ENCODE measurements at regions not wholly inside any gene's neighbourhood (a gene's known extent, or its start where the extent isn't known, plus 50 kb on each side); places are given as distances from the start of the nearest gene placed in this dataset.

DNA sequence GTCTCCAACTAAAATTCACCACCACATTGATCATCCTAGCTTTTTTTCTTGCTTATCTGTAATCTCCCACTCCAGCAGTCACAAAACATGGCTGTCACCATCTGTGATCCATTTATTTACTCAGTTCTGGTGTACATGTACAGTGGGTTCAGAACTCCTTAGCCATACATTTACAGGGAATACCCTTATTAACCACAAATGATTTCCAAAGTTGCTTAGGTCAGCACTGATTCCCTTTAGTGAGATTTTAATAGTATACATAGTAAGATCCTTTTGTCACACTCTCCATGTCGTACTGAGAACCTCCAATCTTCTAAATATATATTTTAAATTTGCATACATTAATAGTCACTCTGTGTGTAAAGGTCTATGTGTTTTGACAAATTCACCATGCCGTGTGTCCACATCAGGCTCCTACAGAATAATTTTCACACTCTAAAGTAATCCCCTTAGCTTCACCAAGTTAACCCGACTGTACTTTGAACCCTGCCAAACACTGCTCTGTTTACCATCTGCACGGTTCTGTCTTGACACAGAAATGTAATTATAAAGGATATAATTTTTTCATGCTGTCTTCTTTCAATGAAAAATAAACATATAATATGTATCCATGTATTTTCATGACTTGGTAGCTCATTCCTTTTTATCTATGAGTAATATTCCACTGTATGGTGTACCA is 473.6 kb upstream of the ZP4 start:
- H3K4me1 ChIP-seq (ENCODE audit: control insufficient read depth, insufficient read depth, low read length), result no peaks in the 10 kb centered on the region
- H3K9me3 ChIP-seq (ENCODE audit: control insufficient read depth, insufficient read depth, low read depth, low read length), result no peaks in the 10 kb centered on the region
- H3K4me3 ChIP-seq (ENCODE audit: low read depth, low read length), result no peak overlapping the region
- no peak overlapping the region for H3K27ac ChIP-seq (ENCODE audit: extremely low read depth, low read depth, low read length)
- POLR2A ChIA-PET, result interaction anchor here (0.6 kb wide), 1 partner anchor 733 kb away, joined by 7 read pairs; no protein-coding TSS in a partner anchor
- TF ChIP-seq ZNF140 (tag by site-specific recombination; IDR thresholded peaks at IDR 0.05), result no peak
- no peak for TF ChIP-seq ZNF555 (tag by site-specific recombination; conservative IDR thresholded peaks at IDR 0.05)
- no peak for TF ChIP-seq ZNF707 (tag by site-specific recombination; IDR thresholded peaks at IDR 0.05)
- CTCF ChIA-PET, result no interaction called here
- H3K36me3 ChIP-seq (ENCODE audit: control insufficient read depth in 2 of 2, insufficient read depth in 1 of 2, low read length in 2 of 2), result no peaks in the 10 kb centered on the region

DNA sequence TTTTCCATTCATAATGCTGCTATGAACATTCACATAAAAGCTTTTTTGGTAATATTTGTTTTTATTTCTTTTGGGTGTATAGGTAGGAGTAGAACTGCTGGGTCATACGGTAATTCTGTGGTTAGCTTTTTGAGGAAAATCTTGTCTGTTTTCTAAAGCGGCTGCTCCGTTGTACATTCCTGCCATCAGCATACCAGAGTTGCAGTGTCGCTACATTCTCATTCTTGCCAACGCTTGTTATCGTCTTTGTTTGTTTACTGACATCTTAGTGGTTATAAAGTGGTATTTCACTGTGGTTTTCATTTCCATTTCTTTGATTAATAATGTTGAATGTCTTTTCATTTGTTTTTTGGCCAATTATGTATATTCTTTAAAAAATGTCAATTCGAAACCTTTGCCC is 469.8 kb upstream of the ZP4 start:
- Histone ChIP-seq H3K4me1 (ENCODE audit: control insufficient read depth, insufficient read depth, low read length) (no peaks in the 10 kb centered on the region), H3K4me3 (ENCODE audit: low read depth, low read length) (no peak overlapping the region), H3K27ac (ENCODE audit: extremely low read depth, low read depth, low read length) (no peak overlapping the region), H3K9me3 (ENCODE audit: control insufficient read depth, insufficient read depth, low read depth, low read length) (no peaks in the 10 kb centered on the region), H3K36me3 (ENCODE audit: control insufficient read depth in 2 of 2, insufficient read depth in 1 of 2, low read length in 2 of 2) (no peaks in the 10 kb centered on the region)
- ChIA-PET CTCF (no interaction called here), POLR2A (no interaction called here)
- TF ChIP-seq ZNF768 (tag by site-specific recombination; IDR thresholded peaks at IDR 0.05) (no peak), ZNF501 (tag by site-specific recombination; IDR thresholded peaks at IDR 0.05) (no peak), ZNF571 (tag by site-specific recombination; IDR thresholded peaks at IDR 0.05) (no peak), HOXC10 (CRISPR knock-in tag; IDR thresholded peaks at IDR 0.05) (no peak), TRIM28 (IDR thresholded peaks at IDR 0.05; ENCODE audit: borderline replicate concordance, low read length) (no peak), ZBTB8A (tag by site-specific recombination; IDR thresholded peaks at IDR 0.05) (no peak), ZNF2 (tag by site-specific recombination; IDR thresholded peaks at IDR 0.05) (no peak), ZNF121 (tag by site-specific recombination; IDR thresholded peaks at IDR 0.05) (no peak), KLF1 (tag by site-specific recombination; IDR thresholded peaks at IDR 0.05) (no peak), ZNF76 (tag by site-specific recombination; IDR thresholded peaks at IDR 0.05; ENCODE audit: borderline replicate concordance, low read depth) (no peak), ZNF660 (tag by site-specific recombination; IDR thresholded peaks at IDR 0.05) (no peak), ZSCAN16 (tag by site-specific recombination; IDR thresholded peaks at IDR 0.05) (no peak), ZNF174 (tag by site-specific recombination; IDR thresholded peaks at IDR 0.05) (no peak), ZNF558 (tag by site-specific recombination; IDR thresholded peaks at IDR 0.05) (no peak), ZNF302 (tag by site-specific recombination; IDR thresholded peaks at IDR 0.05; ENCODE audit: low read depth) (no peak)
- TF ChIP-seq, protein P1, sequence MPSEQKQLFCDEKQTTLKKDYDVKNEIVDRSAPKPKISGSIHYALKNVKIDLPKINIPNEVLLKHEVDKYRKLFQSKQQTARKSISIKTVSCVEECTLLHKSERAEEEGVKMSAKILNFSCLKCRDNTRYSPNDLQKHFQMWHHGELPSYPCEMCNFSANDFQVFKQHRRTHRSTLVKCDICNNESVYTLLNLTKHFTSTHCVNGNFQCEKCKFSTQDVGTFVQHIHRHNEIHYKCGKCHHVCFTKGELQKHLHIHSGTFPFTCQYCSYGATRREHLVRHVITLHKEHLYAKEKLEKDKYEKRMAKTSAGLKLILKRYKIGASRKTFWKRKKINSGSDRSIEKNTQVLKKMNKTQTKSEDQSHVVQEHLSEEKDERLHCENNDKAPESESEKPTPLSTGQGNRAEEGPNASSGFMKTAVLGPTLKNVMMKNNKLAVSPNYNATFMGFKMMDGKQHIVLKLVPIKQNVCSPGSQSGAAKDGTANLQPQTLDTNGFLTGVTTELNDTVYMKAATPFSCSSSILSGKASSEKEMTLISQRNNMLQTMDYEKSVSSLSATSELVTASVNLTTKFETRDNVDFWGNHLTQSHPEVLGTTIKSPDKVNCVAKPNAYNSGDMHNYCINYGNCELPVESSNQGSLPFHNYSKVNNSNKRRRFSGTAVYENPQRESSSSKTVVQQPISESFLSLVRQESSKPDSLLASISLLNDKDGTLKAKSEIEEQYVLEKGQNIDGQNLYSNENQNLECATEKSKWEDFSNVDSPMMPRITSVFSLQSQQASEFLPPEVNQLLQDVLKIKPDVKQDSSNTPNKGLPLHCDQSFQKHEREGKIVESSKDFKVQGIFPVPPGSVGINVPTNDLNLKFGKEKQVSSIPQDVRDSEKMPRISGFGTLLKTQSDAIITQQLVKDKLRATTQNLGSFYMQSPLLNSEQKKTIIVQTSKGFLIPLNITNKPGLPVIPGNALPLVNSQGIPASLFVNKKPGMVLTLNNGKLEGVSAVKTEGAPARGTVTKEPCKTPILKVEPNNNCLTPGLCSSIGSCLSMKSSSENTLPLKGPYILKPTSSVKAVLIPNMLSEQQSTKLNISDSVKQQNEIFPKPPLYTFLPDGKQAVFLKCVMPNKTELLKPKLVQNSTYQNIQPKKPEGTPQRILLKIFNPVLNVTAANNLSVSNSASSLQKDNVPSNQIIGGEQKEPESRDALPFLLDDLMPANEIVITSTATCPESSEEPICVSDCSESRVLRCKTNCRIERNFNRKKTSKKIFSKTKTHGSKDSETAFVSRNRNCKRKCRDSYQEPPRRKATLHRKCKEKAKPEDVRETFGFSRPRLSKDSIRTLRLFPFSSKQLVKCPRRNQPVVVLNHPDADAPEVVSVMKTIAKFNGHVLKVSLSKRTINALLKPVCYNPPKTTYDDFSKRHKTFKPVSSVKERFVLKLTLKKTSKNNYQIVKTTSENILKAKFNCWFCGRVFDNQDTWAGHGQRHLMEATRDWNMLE (tag by site-specific recombination; conservative IDR thresholded peaks at IDR 0.05; ENCODE audit: low read depth), result no peak
- TF ChIP-seq, protein P2, sequence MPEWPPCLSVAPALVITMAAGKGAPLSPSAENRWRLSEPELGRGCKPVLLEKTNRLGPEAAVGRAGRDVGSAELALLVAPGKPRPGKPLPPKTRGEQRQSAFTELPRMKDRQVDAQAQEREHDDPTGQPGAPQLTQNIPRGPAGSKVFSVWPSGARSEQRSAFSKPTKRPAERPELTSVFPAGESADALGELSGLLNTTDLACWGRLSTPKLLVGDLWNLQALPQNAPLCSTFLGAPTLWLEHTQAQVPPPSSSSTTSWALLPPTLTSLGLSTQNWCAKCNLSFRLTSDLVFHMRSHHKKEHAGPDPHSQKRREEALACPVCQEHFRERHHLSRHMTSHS (tag by site-specific recombination; IDR thresholded peaks at IDR 0.05), result no peak
- TF ChIP-seq, protein P3, sequence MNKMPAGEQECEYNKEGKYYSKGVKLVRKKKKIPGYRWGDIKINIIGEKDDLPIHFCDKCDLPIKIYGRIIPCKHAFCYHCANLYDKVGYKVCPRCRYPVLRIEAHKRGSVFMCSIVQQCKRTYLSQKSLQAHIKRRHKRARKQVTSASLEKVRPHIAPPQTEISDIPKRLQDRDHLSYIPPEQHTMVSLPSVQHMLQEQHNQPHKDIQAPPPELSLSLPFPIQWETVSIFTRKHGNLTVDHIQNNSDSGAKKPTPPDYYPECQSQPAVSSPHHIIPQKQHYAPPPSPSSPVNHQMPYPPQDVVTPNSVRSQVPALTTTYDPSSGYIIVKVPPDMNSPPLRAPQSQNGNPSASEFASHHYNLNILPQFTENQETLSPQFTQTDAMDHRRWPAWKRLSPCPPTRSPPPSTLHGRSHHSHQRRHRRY (tag by site-specific recombination; IDR thresholded peaks at IDR 0.05), result no peak
- TF ChIP-seq, protein P4, sequence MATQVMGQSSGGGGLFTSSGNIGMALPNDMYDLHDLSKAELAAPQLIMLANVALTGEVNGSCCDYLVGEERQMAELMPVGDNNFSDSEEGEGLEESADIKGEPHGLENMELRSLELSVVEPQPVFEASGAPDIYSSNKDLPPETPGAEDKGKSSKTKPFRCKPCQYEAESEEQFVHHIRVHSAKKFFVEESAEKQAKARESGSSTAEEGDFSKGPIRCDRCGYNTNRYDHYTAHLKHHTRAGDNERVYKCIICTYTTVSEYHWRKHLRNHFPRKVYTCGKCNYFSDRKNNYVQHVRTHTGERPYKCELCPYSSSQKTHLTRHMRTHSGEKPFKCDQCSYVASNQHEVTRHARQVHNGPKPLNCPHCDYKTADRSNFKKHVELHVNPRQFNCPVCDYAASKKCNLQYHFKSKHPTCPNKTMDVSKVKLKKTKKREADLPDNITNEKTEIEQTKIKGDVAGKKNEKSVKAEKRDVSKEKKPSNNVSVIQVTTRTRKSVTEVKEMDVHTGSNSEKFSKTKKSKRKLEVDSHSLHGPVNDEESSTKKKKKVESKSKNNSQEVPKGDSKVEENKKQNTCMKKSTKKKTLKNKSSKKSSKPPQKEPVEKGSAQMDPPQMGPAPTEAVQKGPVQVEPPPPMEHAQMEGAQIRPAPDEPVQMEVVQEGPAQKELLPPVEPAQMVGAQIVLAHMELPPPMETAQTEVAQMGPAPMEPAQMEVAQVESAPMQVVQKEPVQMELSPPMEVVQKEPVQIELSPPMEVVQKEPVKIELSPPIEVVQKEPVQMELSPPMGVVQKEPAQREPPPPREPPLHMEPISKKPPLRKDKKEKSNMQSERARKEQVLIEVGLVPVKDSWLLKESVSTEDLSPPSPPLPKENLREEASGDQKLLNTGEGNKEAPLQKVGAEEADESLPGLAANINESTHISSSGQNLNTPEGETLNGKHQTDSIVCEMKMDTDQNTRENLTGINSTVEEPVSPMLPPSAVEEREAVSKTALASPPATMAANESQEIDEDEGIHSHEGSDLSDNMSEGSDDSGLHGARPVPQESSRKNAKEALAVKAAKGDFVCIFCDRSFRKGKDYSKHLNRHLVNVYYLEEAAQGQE (tag by site-specific recombination; IDR thresholded peaks at IDR 0.05), result no peak
